HepG2 (cell line): ENCODE measurements at regions not wholly inside any gene's neighbourhood (a gene's known extent, or its start where the extent isn't known, plus 50 kb on each side); places are given as distances from the start of the nearest gene placed in this dataset.

Experiments
- FOXK2 ChIP-seq: fragments of 450-650 bp; IDR thresholded peaks from 2 replicates; pipeline ENCODE4 v1.6.1; 2016
- KDM2A ChIP-seq: sonication (generic); formaldehyde crosslinking; IDR thresholded peaks from 2 replicates; pipeline ENCODE4 v1.4.0; 2020; ENCODE audit warnings: low read depth, missing genetic modification reagents, borderline replicate concordance
- SAFB2 ChIP-seq: sonication (generic); formaldehyde crosslinking; IDR thresholded peaks from 2 replicates; pipeline ENCODE4 v1.5.1; 2020; ENCODE audit warnings: missing genetic modification reagents, low read depth, mild to moderate bottlenecking, borderline replicate concordance
- ZNF292 ChIP-seq: sonication (generic); formaldehyde crosslinking; IDR thresholded peaks from 2 replicates; pipeline ENCODE4 v1.8.1; 2022; ENCODE audit warnings: mild to moderate bottlenecking, low read depth, missing genetic modification reagents, borderline replicate concordance
- TF ChIP-seq, protein P1 (sequence below): sonication (generic); formaldehyde crosslinking; IDR thresholded peaks from 2 replicates; pipeline ENCODE4 v1.5.0; 2020; ENCODE audit warnings: mild to moderate bottlenecking, missing genetic modification reagents, borderline replicate concordance
- TF ChIP-seq, protein P2 (sequence below): sonication (generic); formaldehyde crosslinking; IDR thresholded peaks from 2 replicates; pipeline ENCODE4 v1.5.0; 2020; ENCODE audit warnings: mild to moderate bottlenecking, missing genetic modification reagents
- TF ChIP-seq, protein P3 (sequence below): sonication (generic); formaldehyde crosslinking; IDR thresholded peaks from 2 replicates; pipeline ENCODE4 v1.5.1; 2020; ENCODE audit warnings: missing genetic modification reagents, mild to moderate bottlenecking, borderline replicate concordance

DNA sequence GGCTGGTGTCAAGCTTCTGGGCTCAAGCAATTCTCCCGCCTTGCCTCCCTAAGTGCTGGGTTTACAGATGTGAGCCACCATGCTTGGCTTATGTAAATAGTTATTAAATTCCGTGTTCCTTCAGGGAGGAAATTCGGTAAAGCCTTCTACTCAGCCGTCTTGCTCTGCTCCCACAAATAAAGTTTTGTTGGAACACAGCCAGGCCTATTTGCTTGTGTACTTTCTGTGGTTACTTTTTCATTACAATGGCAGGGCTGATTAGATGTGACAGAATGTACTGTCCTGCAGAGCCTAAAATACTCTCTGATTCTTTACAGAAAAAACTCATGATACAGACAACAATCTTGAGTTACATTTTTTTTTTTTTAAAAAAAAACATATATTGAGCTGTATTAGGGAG is 68.8 kb upstream of the TACR1 start (continued):
- TF ChIP-seq, protein P1, sequence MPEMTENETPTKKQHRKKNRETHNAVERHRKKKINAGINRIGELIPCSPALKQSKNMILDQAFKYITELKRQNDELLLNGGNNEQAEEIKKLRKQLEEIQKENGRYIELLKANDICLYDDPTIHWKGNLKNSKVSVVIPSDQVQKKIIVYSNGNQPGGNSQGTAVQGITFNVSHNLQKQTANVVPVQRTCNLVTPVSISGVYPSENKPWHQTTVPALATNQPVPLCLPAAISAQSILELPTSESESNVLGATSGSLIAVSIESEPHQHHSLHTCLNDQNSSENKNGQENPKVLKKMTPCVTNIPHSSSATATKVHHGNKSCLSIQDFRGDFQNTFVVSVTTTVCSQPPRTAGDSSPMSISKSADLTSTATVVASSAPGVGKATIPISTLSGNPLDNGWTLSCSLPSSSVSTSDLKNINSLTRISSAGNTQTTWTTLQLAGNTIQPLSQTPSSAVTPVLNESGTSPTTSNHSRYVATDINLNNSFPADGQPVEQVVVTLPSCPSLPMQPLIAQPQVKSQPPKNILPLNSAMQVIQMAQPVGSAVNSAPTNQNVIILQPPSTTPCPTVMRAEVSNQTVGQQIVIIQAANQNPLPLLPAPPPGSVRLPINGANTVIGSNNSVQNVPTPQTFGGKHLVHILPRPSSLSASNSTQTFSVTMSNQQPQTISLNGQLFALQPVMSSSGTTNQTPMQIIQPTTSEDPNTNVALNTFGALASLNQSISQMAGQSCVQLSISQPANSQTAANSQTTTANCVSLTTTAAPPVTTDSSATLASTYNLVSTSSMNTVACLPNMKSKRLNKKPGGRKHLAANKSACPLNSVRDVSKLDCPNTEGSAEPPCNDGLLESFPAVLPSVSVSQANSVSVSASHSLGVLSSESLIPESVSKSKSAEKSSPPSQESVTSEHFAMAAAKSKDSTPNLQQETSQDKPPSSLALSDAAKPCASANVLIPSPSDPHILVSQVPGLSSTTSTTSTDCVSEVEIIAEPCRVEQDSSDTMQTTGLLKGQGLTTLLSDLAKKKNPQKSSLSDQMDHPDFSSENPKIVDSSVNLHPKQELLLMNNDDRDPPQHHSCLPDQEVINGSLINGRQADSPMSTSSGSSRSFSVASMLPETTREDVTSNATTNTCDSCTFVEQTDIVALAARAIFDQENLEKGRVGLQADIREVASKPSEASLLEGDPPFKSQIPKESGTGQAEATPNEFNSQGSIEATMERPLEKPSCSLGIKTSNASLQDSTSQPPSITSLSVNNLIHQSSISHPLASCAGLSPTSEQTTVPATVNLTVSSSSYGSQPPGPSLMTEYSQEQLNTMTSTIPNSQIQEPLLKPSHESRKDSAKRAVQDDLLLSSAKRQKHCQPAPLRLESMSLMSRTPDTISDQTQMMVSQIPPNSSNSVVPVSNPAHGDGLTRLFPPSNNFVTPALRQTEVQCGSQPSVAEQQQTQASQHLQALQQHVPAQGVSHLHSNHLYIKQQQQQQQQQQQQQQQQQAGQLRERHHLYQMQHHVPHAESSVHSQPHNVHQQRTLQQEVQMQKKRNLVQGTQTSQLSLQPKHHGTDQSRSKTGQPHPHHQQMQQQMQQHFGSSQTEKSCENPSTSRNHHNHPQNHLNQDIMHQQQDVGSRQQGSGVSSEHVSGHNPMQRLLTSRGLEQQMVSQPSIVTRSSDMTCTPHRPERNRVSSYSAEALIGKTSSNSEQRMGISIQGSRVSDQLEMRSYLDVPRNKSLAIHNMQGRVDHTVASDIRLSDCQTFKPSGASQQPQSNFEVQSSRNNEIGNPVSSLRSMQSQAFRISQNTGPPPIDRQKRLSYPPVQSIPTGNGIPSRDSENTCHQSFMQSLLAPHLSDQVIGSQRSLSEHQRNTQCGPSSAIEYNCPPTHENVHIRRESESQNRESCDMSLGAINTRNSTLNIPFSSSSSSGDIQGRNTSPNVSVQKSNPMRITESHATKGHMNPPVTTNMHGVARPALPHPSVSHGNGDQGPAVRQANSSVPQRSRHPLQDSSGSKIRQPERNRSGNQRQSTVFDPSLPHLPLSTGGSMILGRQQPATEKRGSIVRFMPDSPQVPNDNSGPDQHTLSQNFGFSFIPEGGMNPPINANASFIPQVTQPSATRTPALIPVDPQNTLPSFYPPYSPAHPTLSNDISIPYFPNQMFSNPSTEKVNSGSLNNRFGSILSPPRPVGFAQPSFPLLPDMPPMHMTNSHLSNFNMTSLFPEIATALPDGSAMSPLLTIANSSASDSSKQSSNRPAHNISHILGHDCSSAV: no peak
- TF ChIP-seq, protein P2, sequence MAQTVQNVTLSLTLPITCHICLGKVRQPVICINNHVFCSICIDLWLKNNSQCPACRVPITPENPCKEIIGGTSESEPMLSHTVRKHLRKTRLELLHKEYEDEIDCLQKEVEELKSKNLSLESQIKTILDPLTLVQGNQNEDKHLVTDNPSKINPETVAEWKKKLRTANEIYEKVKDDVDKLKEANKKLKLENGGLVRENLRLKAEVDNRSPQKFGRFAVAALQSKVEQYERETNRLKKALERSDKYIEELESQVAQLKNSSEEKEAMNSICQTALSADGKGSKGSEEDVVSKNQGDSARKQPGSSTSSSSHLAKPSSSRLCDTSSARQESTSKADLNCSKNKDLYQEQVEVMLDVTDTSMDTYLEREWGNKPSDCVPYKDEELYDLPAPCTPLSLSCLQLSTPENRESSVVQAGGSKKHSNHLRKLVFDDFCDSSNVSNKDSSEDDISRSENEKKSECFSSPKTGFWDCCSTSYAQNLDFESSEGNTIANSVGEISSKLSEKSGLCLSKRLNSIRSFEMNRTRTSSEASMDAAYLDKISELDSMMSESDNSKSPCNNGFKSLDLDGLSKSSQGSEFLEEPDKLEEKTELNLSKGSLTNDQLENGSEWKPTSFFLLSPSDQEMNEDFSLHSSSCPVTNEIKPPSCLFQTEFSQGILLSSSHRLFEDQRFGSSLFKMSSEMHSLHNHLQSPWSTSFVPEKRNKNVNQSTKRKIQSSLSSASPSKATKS: no peak
- TF ChIP-seq ZNF292 (CRISPR knock-in tag): no peak
- TF ChIP-seq, protein P3, sequence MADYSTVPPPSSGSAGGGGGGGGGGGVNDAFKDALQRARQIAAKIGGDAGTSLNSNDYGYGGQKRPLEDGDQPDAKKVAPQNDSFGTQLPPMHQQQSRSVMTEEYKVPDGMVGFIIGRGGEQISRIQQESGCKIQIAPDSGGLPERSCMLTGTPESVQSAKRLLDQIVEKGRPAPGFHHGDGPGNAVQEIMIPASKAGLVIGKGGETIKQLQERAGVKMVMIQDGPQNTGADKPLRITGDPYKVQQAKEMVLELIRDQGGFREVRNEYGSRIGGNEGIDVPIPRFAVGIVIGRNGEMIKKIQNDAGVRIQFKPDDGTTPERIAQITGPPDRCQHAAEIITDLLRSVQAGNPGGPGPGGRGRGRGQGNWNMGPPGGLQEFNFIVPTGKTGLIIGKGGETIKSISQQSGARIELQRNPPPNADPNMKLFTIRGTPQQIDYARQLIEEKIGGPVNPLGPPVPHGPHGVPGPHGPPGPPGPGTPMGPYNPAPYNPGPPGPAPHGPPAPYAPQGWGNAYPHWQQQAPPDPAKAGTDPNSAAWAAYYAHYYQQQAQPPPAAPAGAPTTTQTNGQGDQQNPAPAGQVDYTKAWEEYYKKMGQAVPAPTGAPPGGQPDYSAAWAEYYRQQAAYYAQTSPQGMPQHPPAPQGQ (CRISPR knock-in tag): no peak
- no peak for TF ChIP-seq FOXK2
- no peak for TF ChIP-seq KDM2A (CRISPR knock-in tag)
- no peak for TF ChIP-seq SAFB2 (CRISPR knock-in tag)
